CD4-positive, alpha-beta memory T cell (primary cell): ENCODE measurements at regions not wholly inside any gene's neighbourhood (a gene's known extent, or its start where the extent isn't known, plus 50 kb on each side); places are given as distances from the start of the nearest gene placed in this dataset.
"Not testable (repeated sequence)": the region's sequence is repeated elsewhere in the genome, so short reads cannot be mapped to it uniquely, and the experiment has no call there.

Experiments used
- CTCF ChIA-PET: fragments of 350-600 bp; sonication (Branson Sonifier 250); formaldehyde crosslinking; loops from one replicate; lab custom pipeline; 2021; ENCODE audit warnings: inconsistent platforms; ENCODE audit not compliant: partially characterized antibody; lab: Charles Lee
- POLR2A ChIA-PET: fragments of 350-600 bp; sonication (Branson Sonifier 250); formaldehyde crosslinking; loops from one replicate; lab custom pipeline; 2021; ENCODE audit not compliant: partially characterized antibody; lab: Charles Lee
- DNase-seq, 5 donors: peaks; one replicate each; pipeline versions ENCODE4 v3.0.0 to v3.0.0-alpha.2; 2020 to 2022; ENCODE audit warnings: mixed read lengths in 1 of 5
- H3K27ac ChIP-seq: one replicate; pipeline ENCODE4 v1.7.0; 2013; ENCODE audit warnings: low read depth, low read length
- H3K27me3 ChIP-seq: 2 replicates; pipeline ENCODE4 v1.7.0; 2013; ENCODE audit warnings: mild to moderate bottlenecking, low read length, moderate library complexity; ENCODE audit not compliant: insufficient read depth
- H3K36me3 ChIP-seq: 2 replicates; pipeline ENCODE4 v1.7.0; 2013; ENCODE audit warnings: mild to moderate bottlenecking, low read length, moderate library complexity; ENCODE audit not compliant: insufficient read depth
- H3K4me1 ChIP-seq: 2 replicates; pipeline ENCODE4 v1.7.0; 2013; ENCODE audit warnings: mild to moderate bottlenecking, low read length, moderate library complexity; ENCODE audit not compliant: insufficient read depth
- H3K4me3 ChIP-seq, 2 donors: one replicate each; pipeline ENCODE4 v1.7.0; 2013; ENCODE audit warnings: low read length in 2 of 2, mild to moderate bottlenecking in 1 of 2
- H3K9me3 ChIP-seq, 2 donors: one replicate each; pipeline ENCODE4 v1.7.0; 2013; ENCODE audit warnings: low read length in 2 of 2, control low read depth in 1 of 2; ENCODE audit not compliant: control insufficient read depth in 1 of 2
- H3K27ac Mint-ChIP-seq, 7 donors: one replicate each; pipeline ENCODE4 v1.8.0; 2020 to 2021; ENCODE audit warnings: mixed read lengths in 7 of 7, mild to moderate bottlenecking in 6 of 7, inconsistent platforms in 3 of 7, moderate library complexity in 3 of 7
- H3K27me3 Mint-ChIP-seq, 2 donors: one replicate each; pipeline ENCODE4 v1.8.0; 2020 to 2021; ENCODE audit warnings: mixed read lengths in 2 of 2
- H3K36me3 Mint-ChIP-seq, 2 donors: one replicate each; pipeline ENCODE4 v1.8.0; 2020 to 2021; ENCODE audit warnings: mixed read lengths in 2 of 2, inconsistent platforms in 1 of 2, mild to moderate bottlenecking in 1 of 2
- H3K4me1 Mint-ChIP-seq, 4 donors: one replicate each; pipeline ENCODE4 v1.8.0; 2020 to 2021; ENCODE audit warnings: mixed read lengths in 4 of 4, mild to moderate bottlenecking in 1 of 4
- H3K4me3 Mint-ChIP-seq, 8 donors: one replicate each; pipeline ENCODE4 v1.8.0; 2020 to 2021; ENCODE audit warnings: mixed read lengths in 8 of 8, mild to moderate bottlenecking in 7 of 8, moderate library complexity in 6 of 8, inconsistent platforms in 3 of 8
- H3K9me3 Mint-ChIP-seq, 8 donors: one replicate each; pipeline ENCODE4 v1.8.0; 2020 to 2021; ENCODE audit warnings: mixed read lengths in 8 of 8, mild to moderate bottlenecking in 5 of 8, inconsistent platforms in 3 of 8, moderate library complexity in 1 of 8
- intact Hi-C: fragments of 100-400 bp; cut with micrococcal nuclease; formaldehyde crosslinking; loops from one replicate; pipeline ENCODE4 v1.15.1; 2023

DNA sequence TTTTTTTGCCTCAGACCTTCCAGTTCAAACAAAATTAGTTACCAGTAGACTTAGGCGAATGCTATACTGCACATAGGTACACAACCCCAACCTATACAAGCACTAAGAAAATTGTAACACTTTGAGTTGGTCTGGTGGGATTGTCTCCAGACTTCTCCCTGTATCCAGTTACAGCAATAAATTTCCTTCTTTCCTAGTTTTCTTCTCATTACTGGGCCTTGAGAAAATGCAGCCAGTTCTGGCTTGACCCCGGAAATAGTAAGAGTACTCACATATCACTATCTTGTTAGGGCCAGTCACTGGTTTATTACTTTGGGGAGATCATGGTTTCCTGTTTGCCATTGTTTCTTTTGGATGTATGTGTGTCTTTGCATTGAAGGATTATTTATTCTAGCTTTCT lies 868.4 kb downstream of the DIPK2A start:
- H3K4me3 ChIP-seq, result no peak overlapping the region
- H3K27ac ChIP-seq, result no peak overlapping the region
- Mint-ChIP-seq H3K36me3 (no peaks in the 10 kb centered on the region), H3K4me1 (no peaks in the 10 kb centered on the region), H3K4me3 (no peak overlapping the region), H3K27ac (no peak overlapping the region), H3K9me3 (peaks cover 3 to 22% (median 8%) of the 10 kb centered on the region in 8 donors), H3K27me3 (no peaks in the 10 kb centered on the region)
- ChIA-PET POLR2A (no interaction called here), CTCF (no interaction called here)
- DNase-seq, result no peak
- no peaks in the 10 kb centered on the region for H3K4me1 ChIP-seq
- H3K9me3 ChIP-seq, result no peaks in the 10 kb centered on the region
- intact Hi-C loops, result no loop called here
- no peaks in the 10 kb centered on the region for H3K27me3 ChIP-seq
- H3K36me3 ChIP-seq, result no peaks in the 10 kb centered on the region

DNA sequence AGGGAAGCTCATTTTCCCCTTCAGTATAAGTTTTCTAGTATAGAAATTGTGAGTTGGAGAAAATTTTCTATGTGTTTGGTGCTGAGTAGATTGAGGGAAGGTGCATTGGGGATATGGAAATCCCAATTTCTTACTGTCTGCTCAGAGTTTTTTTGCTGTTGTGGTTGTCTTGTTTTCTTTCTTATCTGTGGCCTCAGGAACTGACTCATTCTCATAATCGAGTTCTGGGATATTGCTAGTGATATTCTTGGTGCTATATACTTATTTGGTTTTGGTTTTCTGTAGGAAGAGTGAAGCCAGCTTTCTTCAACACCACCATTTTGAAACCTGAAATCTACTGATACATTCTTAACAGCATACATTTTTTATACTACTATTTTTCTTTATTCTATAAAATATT lies 869.2 kb downstream of the DIPK2A start:
- no peak overlapping the region for H3K4me3 ChIP-seq
- POLR2A ChIA-PET, result no interaction called here
- CTCF ChIA-PET, result no interaction called here

DNA sequence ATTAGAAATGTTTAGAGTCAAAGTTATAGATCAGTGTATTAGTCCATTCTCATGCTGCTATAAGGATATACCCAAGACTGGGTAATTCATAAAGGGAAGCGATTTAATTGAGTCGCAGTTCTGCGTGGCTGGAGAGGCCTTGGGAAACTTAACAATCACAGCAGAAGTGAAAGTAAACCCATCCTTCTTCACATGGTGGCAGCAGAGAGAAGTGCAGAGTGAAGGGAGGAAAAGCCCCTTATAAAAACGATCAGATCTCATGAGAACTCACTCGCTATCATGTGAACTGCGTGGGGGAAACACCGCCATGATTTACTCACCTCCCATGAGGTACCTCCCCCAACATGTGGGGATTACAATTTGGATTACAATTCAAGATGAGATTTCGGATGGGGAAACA lies 871.5 kb downstream of the DIPK2A start:
- no peaks in the 10 kb centered on the region for H3K27me3 ChIP-seq
- Mint-ChIP-seq H3K4me3 (no peak overlapping the region), H3K27me3 (no peaks in the 10 kb centered on the region), H3K36me3 (no peaks in the 10 kb centered on the region), H3K9me3 (peaks cover 0 to 12% (median 5%) of the 10 kb centered on the region in 8 donors), H3K27ac (no peak overlapping the region), H3K4me1 (no peaks in the 10 kb centered on the region)
- no peaks in the 10 kb centered on the region for H3K9me3 ChIP-seq
- intact Hi-C loops, result no loop called here
- no peaks in the 10 kb centered on the region for H3K36me3 ChIP-seq
- no peak for DNase-seq
- no peak overlapping the region for H3K27ac ChIP-seq
- no peaks in the 10 kb centered on the region for H3K4me1 ChIP-seq
- no peak overlapping the region for H3K4me3 ChIP-seq
- ChIA-PET CTCF (no interaction called here), POLR2A (no interaction called here)

More for the DNA sequence above, 869.2 kb downstream of the DIPK2A start:
- DNase-seq, result no peak
- Mint-ChIP-seq H3K4me1 (no peaks in the 10 kb centered on the region), H3K4me3 (peak overlapping the region in 1 of 8 donors; percentile 21), H3K9me3 (peaks cover 3 to 14% (median 7%) of the 10 kb centered on the region in 8 donors), H3K27ac (no peak overlapping the region), H3K27me3 (no peaks in the 10 kb centered on the region), H3K36me3 (no peaks in the 10 kb centered on the region)
- Histone ChIP-seq H3K27me3 (no peaks in the 10 kb centered on the region), H3K9me3 (no peaks in the 10 kb centered on the region), H3K36me3 (no peaks in the 10 kb centered on the region), H3K27ac (no peak overlapping the region), H3K4me1 (no peaks in the 10 kb centered on the region)
- intact Hi-C loops, result no loop called here

DNA sequence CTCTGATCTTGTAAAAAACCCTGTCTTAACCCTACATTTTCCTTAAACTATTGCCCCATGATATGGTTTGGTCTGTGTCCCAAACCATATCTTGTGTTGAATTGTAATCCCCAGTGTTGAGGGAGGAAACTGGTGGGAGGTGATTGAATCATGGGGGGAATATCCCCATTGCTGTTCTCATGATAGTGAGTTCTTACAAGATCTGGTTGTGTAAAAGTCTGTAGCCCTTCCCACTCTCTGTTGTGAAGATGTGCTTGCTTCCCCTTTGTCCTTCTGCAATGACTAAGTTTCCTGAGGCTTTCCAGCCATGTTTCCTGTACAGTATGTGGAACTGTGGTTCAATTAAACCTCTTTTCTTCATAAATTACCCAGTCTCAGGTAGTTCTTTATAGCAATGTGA lies 881.4 kb downstream of the DIPK2A start:
- H3K4me3 Mint-ChIP-seq, result no peak overlapping the region
- CTCF ChIA-PET, result no interaction called here
- H3K9me3 Mint-ChIP-seq, result peaks cover 0 to 2% (median 0%) of the 10 kb centered on the region in 8 donors
- Histone ChIP-seq H3K9me3 (no peaks in the 10 kb centered on the region), H3K4me1 (no peaks in the 10 kb centered on the region), H3K36me3 (no peaks in the 10 kb centered on the region), H3K4me3 (no peak overlapping the region), H3K27me3 (no peaks in the 10 kb centered on the region), H3K27ac (no peak overlapping the region)
- intact Hi-C loops, result no loop called here
- POLR2A ChIA-PET, result no interaction called here
- H3K36me3 Mint-ChIP-seq, result no peaks in the 10 kb centered on the region
- H3K4me1 Mint-ChIP-seq, result no peaks in the 10 kb centered on the region
- DNase-seq, result no peak
- H3K27me3 Mint-ChIP-seq, result no peaks in the 10 kb centered on the region
- H3K27ac Mint-ChIP-seq, result no peak overlapping the region

DNA sequence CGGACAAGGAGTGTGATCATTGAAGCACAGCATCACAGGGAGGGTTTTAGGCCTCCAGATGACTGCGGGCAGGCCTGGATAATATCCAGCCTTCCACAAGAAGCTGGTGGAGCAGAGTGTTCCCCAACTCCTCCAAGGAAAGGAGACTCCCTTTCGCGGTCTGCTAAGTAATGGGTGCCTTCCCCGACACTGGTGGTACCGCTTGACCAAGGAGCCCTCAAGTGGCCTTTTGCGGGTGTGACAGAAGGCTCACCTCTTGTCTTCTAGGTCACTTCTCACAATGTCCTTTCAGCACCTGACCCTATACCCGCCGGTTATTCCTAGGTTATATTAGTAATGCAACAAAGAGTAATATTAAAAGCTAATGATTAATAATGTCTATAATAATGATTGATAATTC lies 882.4 kb downstream of the DIPK2A start:
- DNase-seq, H3K4me3 Mint-ChIP-seq, H3K27me3 Mint-ChIP-seq, H3K4me1 ChIP-seq, CTCF ChIA-PET, POLR2A ChIA-PET, H3K27ac ChIP-seq, H3K9me3 ChIP-seq, H3K4me3 ChIP-seq, H3K36me3 Mint-ChIP-seq, H3K4me1 Mint-ChIP-seq, H3K9me3 Mint-ChIP-seq, intact Hi-C loops, H3K27ac Mint-ChIP-seq, H3K36me3 ChIP-seq, H3K27me3 ChIP-seq: not testable (repeated sequence)

DNA sequence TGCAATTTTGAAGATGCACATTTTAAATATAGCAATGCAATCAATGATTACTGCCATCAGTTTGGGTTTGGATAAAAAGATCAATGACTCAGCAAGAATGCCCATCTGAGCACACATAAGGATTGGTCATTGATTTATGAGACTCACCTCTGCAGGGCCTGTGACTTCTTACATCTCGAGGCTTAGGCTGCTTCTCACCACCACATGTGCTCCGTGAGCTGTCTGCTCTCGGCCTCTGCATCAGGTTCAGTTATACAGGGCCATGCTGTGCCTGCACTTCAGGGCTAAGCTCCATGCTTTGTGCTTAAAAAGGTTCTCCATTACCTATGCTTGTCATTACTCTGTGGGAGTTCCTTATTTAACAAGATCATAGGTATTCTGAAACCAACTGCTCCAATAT lies 887.5 kb downstream of the DIPK2A start:
- H3K27ac ChIP-seq, result no peak overlapping the region
- no peaks in the 10 kb centered on the region for H3K4me1 Mint-ChIP-seq

DNA sequence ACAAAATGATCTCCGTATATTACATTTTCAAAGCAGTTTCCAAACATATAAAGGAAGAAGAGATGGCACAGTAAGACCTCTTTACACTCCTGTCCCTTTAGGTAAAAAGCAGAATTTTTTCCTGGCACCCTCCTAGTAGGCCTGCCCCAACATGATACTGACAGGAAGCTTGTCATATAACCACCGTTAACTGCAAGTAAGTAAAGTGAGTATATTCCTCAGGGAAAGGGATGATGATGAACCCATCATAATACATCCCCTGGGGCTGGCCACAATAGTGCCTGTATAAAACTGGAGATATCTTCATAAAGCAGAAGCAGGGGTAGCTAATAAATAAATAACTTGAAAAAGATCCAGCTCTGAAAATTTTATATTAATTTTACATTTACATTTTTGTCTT lies 893.0 kb downstream of the DIPK2A start:
- ChIA-PET CTCF (no interaction called here), POLR2A (no interaction called here)
- Histone ChIP-seq H3K4me3 (no peak overlapping the region), H3K9me3 (no peaks in the 10 kb centered on the region), H3K27ac (no peak overlapping the region), H3K4me1 (no peaks in the 10 kb centered on the region), H3K36me3 (no peaks in the 10 kb centered on the region), H3K27me3 (no peaks in the 10 kb centered on the region)
- intact Hi-C loops, result no loop called here
- Mint-ChIP-seq H3K27me3 (no peaks in the 10 kb centered on the region), H3K9me3 (peaks cover 0 to 10% (median 2%) of the 10 kb centered on the region in 8 donors), H3K36me3 (no peaks in the 10 kb centered on the region), H3K4me3 (no peak overlapping the region), H3K27ac (no peak overlapping the region), H3K4me1 (no peaks in the 10 kb centered on the region)
- no peak for DNase-seq

More for the DNA sequence above, 887.5 kb downstream of the DIPK2A start:
- H3K9me3 ChIP-seq, result no peaks in the 10 kb centered on the region
- ChIA-PET POLR2A (no interaction called here), CTCF (no interaction called here)
- Mint-ChIP-seq H3K36me3 (no peaks in the 10 kb centered on the region), H3K4me3 (no peak overlapping the region), H3K27me3 (no peaks in the 10 kb centered on the region), H3K9me3 (peaks cover 0 to 9% (median 0%) of the 10 kb centered on the region in 8 donors), H3K27ac (no peak overlapping the region)
- H3K27me3 ChIP-seq, result no peaks in the 10 kb centered on the region
- intact Hi-C loops, result no loop called here
- no peaks in the 10 kb centered on the region for H3K4me1 ChIP-seq
- DNase-seq, result no peak
- H3K36me3 ChIP-seq, result no peaks in the 10 kb centered on the region
- no peak overlapping the region for H3K4me3 ChIP-seq

DNA sequence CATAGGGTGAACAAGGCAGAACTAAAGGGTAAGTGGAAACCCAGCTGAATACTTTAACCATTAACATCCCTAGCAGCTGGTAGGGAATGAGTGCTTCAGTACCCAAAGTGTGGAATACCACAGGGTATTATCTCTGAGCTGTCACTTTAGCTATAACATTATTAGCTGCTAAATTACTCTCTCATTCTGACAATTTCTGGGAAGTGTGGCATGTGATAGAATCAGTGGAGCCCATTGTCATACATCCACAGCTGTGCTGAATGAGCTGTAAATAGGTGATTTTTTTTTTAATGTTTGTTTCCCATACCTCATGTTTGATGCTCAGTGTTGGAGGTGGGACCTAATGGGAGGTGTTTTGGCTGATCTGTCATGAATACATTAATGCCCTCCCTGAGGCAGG lies 894.3 kb downstream of the DIPK2A start:
- ChIA-PET CTCF (no interaction called here), POLR2A (no interaction called here)
- H3K27me3 ChIP-seq, result no peaks in the 10 kb centered on the region
- no peak overlapping the region for H3K4me3 ChIP-seq
- Mint-ChIP-seq H3K27ac (no peak overlapping the region), H3K9me3 (peaks cover 0 to 10% (median under 1%) of the 10 kb centered on the region in 8 donors), H3K36me3 (no peaks in the 10 kb centered on the region), H3K4me1 (no peaks in the 10 kb centered on the region), H3K27me3 (no peaks in the 10 kb centered on the region), H3K4me3 (no peak overlapping the region)
- intact Hi-C loops, result no loop called here
- H3K36me3 ChIP-seq, result no peaks in the 10 kb centered on the region
- H3K9me3 ChIP-seq, result no peaks in the 10 kb centered on the region
- no peak overlapping the region for H3K27ac ChIP-seq
- no peaks in the 10 kb centered on the region for H3K4me1 ChIP-seq
- DNase-seq, result no peak
